ENCODE measurements at regions not wholly inside any gene's neighbourhood (a gene's known extent, or its start where the extent isn't known, plus 50 kb on each side); places are given as distances from the start of the nearest gene placed in this dataset.

DNA sequence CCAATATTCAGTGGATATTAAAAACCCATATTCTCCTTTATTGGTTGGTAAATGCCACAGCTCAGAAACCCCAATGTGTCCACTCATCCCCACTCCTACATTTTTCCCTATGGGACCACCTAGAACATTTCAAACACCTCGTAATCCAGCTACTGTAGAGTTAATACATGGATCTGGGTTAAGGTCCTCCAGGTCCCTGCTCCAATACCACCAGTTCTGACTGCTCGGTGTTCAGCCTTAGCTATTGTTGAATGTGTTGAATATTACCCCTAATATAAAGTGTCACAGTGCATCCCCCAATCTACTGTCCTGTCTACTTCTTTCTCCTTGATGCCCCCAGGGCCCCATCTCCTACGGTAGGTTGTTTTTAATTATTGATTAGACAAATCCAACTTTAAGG, 231.5 kb downstream of the PCSK1 start:
- intact Hi-C loops (cut with micrococcal nuclease): no loop called here
- ChIA-PET RAD21 (ENCODE audit: low non-redundant PET in 1 of 2, low total read pairs in 2 of 2, uncharacterized antibody in 2 of 2, unreplicated experiment in 2 of 2) (no interaction called here), CTCF (no interaction called here), POLR2A (no interaction called here)
- DNase-seq (ENCODE audit: low read depth, low spot score) (no peak), ATAC-seq (no peak)
- Histone ChIP-seq H3K4me3 (replicated peaks in 1 of 2; ENCODE audit: low read depth in 1 of 2, low read length in 2 of 2) (no peak overlapping the region), H3K27me3 (ENCODE audit: insufficient read depth, low read length) (no peaks in the 10 kb centered on the region), H3K27ac (ENCODE audit: low read depth, low read length) (no peak overlapping the region), H3K79me2 (ENCODE audit: insufficient read depth, low read length) (no peaks in the 10 kb centered on the region), H2AFZ (ENCODE audit: low read depth, low read length, poor library complexity, severe bottlenecking) (no peak overlapping the region), H3K4me2 (ENCODE audit: low read length) (no peak overlapping the region), H3K9me2 (ENCODE audit: insufficient read depth) (no peaks in the 10 kb centered on the region), H4K20me1 (ENCODE audit: insufficient read depth) (no peaks in the 10 kb centered on the region), H3K36me3 (ENCODE audit: control insufficient read depth in 1 of 2, insufficient read depth in 2 of 2, low read length in 2 of 2) (no peaks in the 10 kb centered on the region), H3K4me1 (ENCODE audit: control insufficient read depth in 1 of 2, insufficient read depth in 2 of 2, low read length in 2 of 2) (no peaks in the 10 kb centered on the region), H3K9me3 (ENCODE audit: control insufficient read depth in 1 of 2, insufficient read depth in 1 of 2, low read depth in 1 of 2, low read length in 2 of 2) (no peaks in the 10 kb centered on the region), H3K9ac (ENCODE audit: low read length) (no peak overlapping the region)
- BruUV-seq (replicated peaks): no TSS peak
- TF ChIP-seq ELF1 (IDR thresholded peaks at IDR 0.05; ENCODE audit: borderline replicate concordance, low read depth): no peak
- no peak for TF ChIP-seq ZFX (IDR thresholded peaks at IDR 0.05)
- no peak for TF ChIP-seq SP1 (IDR thresholded peaks at IDR 0.05; ENCODE audit: low read depth)
- TF ChIP-seq EZH2 (IDR thresholded peaks at IDR 0.05): no peak
- TF ChIP-seq POLR2A (IDR thresholded peaks at IDR 0.05; ENCODE audit: borderline replicate concordance, extremely low read depth, insufficient read depth, insufficient read length): no peak

DNA sequence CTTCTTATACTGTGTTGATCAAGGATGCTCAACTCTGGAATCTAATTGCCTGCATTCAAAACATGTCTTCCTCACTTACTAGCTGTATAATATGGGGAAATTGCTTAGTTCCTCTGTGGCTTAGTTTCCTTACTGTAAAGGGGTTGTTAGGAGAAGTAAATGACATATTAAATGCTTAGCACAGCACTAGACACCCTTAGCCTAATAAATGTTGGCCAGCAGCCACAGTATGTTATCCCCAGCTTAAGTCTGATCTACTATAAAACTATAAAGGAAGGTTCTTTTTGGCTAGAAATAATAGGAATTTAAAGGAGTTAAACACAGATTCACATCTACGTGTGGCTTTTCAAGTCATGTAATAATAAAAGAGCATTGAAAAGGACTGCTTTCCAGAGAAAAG, 232.4 kb downstream of the PCSK1 start:
- no TSS peak for BruUV-seq (replicated peaks)
- no peak for ATAC-seq

More for the DNA sequence above, 232.4 kb downstream of the PCSK1 start:
- TF ChIP-seq, protein P1, sequence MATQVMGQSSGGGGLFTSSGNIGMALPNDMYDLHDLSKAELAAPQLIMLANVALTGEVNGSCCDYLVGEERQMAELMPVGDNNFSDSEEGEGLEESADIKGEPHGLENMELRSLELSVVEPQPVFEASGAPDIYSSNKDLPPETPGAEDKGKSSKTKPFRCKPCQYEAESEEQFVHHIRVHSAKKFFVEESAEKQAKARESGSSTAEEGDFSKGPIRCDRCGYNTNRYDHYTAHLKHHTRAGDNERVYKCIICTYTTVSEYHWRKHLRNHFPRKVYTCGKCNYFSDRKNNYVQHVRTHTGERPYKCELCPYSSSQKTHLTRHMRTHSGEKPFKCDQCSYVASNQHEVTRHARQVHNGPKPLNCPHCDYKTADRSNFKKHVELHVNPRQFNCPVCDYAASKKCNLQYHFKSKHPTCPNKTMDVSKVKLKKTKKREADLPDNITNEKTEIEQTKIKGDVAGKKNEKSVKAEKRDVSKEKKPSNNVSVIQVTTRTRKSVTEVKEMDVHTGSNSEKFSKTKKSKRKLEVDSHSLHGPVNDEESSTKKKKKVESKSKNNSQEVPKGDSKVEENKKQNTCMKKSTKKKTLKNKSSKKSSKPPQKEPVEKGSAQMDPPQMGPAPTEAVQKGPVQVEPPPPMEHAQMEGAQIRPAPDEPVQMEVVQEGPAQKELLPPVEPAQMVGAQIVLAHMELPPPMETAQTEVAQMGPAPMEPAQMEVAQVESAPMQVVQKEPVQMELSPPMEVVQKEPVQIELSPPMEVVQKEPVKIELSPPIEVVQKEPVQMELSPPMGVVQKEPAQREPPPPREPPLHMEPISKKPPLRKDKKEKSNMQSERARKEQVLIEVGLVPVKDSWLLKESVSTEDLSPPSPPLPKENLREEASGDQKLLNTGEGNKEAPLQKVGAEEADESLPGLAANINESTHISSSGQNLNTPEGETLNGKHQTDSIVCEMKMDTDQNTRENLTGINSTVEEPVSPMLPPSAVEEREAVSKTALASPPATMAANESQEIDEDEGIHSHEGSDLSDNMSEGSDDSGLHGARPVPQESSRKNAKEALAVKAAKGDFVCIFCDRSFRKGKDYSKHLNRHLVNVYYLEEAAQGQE (IDR thresholded peaks at IDR 0.05; ENCODE audit: low read depth): no peak
- TF ChIP-seq CBX3 (IDR thresholded peaks at IDR 0.05; ENCODE audit: low read depth) (no peak), SIN3A (IDR thresholded peaks at IDR 0.05; ENCODE audit: low read depth) (no peak), ZFX (IDR thresholded peaks at IDR 0.05) (no peak), YY1 (IDR thresholded peaks at IDR 0.05; ENCODE audit: extremely low read depth, insufficient replicate concordance, low read depth, low read length) (no peak), CEBPB (IDR thresholded peaks at IDR 0.05; ENCODE audit: low read depth) (no peak), SP1 (IDR thresholded peaks at IDR 0.05; ENCODE audit: low read depth) (no peak), JUND (IDR thresholded peaks at IDR 0.05) (no peak), EZH2 (IDR thresholded peaks at IDR 0.05) (no peak), SRF (IDR thresholded peaks at IDR 0.05; ENCODE audit: low read depth) (no peak), POLR2A (IDR thresholded peaks at IDR 0.05; ENCODE audit: borderline replicate concordance, extremely low read depth, insufficient read depth, insufficient read length) (no peak), POLR2AphosphoS5 (IDR thresholded peaks at IDR 0.05; ENCODE audit: low read depth, low read length) (no peak)
- TF ChIP-seq, protein P2, sequence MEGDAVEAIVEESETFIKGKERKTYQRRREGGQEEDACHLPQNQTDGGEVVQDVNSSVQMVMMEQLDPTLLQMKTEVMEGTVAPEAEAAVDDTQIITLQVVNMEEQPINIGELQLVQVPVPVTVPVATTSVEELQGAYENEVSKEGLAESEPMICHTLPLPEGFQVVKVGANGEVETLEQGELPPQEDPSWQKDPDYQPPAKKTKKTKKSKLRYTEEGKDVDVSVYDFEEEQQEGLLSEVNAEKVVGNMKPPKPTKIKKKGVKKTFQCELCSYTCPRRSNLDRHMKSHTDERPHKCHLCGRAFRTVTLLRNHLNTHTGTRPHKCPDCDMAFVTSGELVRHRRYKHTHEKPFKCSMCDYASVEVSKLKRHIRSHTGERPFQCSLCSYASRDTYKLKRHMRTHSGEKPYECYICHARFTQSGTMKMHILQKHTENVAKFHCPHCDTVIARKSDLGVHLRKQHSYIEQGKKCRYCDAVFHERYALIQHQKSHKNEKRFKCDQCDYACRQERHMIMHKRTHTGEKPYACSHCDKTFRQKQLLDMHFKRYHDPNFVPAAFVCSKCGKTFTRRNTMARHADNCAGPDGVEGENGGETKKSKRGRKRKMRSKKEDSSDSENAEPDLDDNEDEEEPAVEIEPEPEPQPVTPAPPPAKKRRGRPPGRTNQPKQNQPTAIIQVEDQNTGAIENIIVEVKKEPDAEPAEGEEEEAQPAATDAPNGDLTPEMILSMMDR (IDR thresholded peaks at IDR 0.05 in 2 of 3, conservative IDR thresholded peaks at IDR 0.05 in 1 of 3; ENCODE audit: borderline replicate concordance in 1 of 3, insufficient read depth in 1 of 3, low read depth in 2 of 3, low read length in 2 of 3): no peak
- TF ChIP-seq, protein P3, sequence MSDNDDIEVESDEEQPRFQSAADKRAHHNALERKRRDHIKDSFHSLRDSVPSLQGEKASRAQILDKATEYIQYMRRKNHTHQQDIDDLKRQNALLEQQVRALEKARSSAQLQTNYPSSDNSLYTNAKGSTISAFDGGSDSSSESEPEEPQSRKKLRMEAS (IDR thresholded peaks at IDR 0.05): no peak
- no peaks in the 10 kb centered on the region for H3K4me1 ChIP-seq (ENCODE audit: control insufficient read depth in 1 of 2, insufficient read depth in 2 of 2, low read length in 2 of 2)
- H3K27me3 ChIP-seq (ENCODE audit: insufficient read depth, low read length): no peaks in the 10 kb centered on the region
- no peak overlapping the region for H3K4me3 ChIP-seq (replicated peaks in 1 of 2; ENCODE audit: low read depth in 1 of 2, low read length in 2 of 2)
- H2AFZ ChIP-seq (ENCODE audit: low read depth, low read length, poor library complexity, severe bottlenecking): no peak overlapping the region
- DNase-seq (ENCODE audit: low read depth, low spot score): no peak
- H4K20me1 ChIP-seq (ENCODE audit: insufficient read depth): no peaks in the 10 kb centered on the region
- intact Hi-C loops (cut with micrococcal nuclease): no loop called here
- H3K36me3 ChIP-seq (ENCODE audit: control insufficient read depth in 1 of 2, insufficient read depth in 2 of 2, low read length in 2 of 2): no peaks in the 10 kb centered on the region
- POLR2A ChIA-PET: no interaction called here
- no peaks in the 10 kb centered on the region for H3K9me3 ChIP-seq (ENCODE audit: control insufficient read depth in 1 of 2, insufficient read depth in 1 of 2, low read depth in 1 of 2, low read length in 2 of 2)
- H3K79me2 ChIP-seq (ENCODE audit: insufficient read depth, low read length): no peaks in the 10 kb centered on the region
- RAD21 ChIA-PET (ENCODE audit: low non-redundant PET in 1 of 2, low total read pairs in 2 of 2, uncharacterized antibody in 2 of 2, unreplicated experiment in 2 of 2): no interaction called here
- H3K9ac ChIP-seq (ENCODE audit: low read length): no peak overlapping the region
- CTCF ChIA-PET: no interaction called here
- H3K27ac ChIP-seq (ENCODE audit: low read depth, low read length): no peak overlapping the region
- H3K9me2 ChIP-seq (ENCODE audit: insufficient read depth): no peaks in the 10 kb centered on the region
- H3K4me2 ChIP-seq (ENCODE audit: low read length): no peak overlapping the region

All from HCT116 (cell line).